HG02798 (cell line): ENCODE measurements at regions not wholly inside any gene's neighbourhood (a gene's known extent, or its start where the extent isn't known, plus 50 kb on each side); places are given as distances from the start of the nearest gene placed in this dataset.

Experiments
- ATAC-seq: cut with Tn5 transposase; IDR thresholded peaks from one replicate; pipeline ENCODE4 v1.9.1; 2021; ENCODE audit warnings: mild to moderate bottlenecking; ENCODE audit not compliant: unreplicated experiment, poor library complexity

DNA sequence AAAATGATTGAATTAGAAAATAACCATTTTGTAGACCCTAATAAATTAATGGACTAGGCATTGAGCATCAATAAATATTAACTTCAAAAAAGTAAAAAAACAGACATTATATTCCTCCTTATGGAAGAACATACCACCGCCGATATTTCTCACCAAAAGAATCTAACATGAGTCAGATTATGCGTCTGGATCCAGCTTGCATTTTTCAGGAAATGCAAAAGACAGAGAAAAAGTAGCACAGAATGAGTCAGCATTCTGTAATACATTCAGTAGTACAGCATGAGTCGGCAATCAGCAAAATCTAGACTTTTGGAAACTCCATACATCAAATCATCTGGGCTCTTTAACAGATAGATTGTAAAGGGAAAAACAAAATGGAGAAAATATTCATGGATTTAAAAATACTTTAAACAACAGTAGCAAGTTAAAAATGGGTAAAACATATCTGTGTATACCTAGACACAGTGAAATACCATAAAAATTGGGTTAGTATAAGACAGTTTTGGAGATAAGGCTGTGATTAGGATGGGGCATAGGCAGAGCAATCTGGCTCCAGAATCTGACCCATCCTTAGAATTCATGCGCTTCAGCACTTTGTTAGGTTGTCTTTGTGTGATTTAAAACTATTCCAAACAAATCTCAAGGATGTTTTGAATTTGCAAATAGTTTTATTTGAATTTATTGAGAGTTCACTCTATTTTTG is 633.0 kb upstream of the FAM241A start:
- no peak for ATAC-seq

DNA sequence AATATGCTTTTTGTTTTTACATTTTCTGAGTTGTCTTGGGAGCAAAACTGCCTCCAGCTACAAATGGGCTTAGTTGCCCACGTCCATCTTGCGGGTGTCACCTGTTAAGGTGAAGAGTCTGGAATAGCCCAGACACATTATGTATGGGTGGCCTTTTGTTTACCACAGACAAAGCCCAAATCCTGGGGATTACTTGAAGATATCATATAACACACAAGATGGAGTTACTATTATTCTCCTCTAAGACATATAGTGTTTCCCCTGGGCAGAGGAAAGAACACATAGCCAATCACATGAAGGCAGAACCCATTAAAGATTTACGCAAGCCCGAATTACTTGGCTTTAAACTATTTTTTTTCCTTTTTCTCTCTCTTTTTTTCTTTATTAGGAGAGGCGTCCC is 625.6 kb upstream of the FAM241A start:
- ATAC-seq, result no peak

GRCh38 chr4:111530446-111530845 is 614.8 kb upstream of the FAM241A start:
- no peak for ATAC-seq

GRCh38 chr4:111535792-111536191 is 609.5 kb upstream of the FAM241A start:
- no peak for ATAC-seq

GRCh38 chr4:111537165-111537564 is 608.1 kb upstream of the FAM241A start:
- ATAC-seq, result no peak

GRCh38 chr4:111537871-111538270 is 607.4 kb upstream of the FAM241A start:
- no peak for ATAC-seq

DNA sequence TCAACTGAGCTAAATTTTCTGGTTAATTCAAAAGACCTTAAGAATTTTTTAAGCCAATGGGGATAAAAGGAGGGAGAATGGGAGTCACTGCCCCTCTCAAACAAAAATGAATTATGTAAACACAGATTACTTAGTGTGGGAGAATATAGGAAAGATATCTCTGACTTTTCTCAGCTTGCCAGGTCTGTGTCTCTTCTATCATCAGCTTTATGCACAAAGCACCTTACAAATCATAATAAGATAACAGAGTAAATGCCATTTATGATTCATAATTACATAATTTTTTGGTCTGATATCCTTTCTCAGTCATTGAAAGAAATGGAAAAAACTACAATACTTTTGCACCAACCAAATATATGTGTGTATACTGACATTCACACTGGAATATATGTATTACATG is 604.6 kb upstream of the FAM241A start:
- ATAC-seq, result no peak

GRCh38 chr4:111542056-111542455 is 603.2 kb upstream of the FAM241A start:
- ATAC-seq, result no peak

DNA sequence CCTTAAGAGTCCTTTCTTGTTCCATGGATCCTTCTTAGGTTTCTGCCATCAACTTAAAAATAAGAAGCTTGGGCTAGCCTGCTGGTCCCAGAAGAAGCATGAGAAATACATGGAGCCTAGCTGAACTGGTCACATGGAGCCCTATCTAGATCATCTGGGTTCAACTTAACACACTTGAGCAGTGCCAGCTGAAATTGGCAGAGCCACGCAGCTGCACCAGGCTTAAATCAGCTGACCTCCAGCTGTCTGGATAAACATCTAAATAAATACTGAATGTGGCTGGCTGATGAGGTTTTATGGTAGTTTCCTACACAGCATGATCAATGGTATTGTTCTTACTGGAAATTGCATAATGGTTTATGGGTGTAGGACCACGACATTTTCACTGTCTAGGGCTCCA is 598.4 kb upstream of the FAM241A start:
- ATAC-seq, result no peak

- ATAC-seq, result no peak
Observed at GRCh38 chr4:111556141-111556781, 589.0 kb upstream of the FAM241A start.

DNA sequence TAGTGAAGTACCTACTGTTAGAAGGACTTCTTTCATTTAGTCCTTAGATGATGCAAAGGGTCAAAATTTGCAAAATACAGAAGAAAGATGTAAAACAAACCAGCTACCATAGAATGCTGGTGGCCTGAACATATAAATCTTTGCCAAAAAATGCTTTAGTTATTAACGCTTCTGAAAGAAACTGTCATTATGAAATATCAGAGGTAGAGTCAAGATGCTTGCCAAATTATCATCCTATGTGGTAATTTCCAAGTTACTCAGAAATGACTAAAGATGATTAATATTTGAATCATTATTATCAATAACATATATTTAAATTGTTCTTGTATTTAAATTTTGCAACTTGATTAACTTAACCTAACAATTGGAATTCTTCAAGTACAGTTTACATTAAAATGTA is 588.4 kb upstream of the FAM241A start:
- ATAC-seq, result no peak

- ATAC-seq, result no peak
Observed at GRCh38 chr4:111562826-111563225, 582.4 kb upstream of the FAM241A start.

DNA sequence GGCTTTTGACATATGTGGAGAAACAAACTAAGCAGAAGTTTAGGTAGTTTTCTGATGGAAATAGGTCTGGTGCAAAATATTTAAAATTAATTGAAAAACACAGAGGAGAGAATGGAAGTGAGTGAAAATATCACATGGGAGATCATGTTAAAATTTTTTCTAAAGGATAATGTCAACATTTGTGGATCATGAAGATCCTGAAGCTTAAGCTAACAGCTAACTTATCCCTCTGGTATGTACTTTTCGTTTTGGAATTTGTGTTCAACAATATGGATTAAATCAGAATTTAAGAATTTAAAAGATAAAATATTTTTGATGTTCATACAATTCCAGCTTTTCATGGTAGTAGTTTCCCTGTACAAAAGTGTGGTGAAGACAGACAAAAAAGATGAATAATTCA is 572.8 kb upstream of the FAM241A start:
- no peak for ATAC-seq

- ATAC-seq, result no peak
Observed at GRCh38 chr4:111573386-111573785, 571.9 kb upstream of the FAM241A start.

DNA sequence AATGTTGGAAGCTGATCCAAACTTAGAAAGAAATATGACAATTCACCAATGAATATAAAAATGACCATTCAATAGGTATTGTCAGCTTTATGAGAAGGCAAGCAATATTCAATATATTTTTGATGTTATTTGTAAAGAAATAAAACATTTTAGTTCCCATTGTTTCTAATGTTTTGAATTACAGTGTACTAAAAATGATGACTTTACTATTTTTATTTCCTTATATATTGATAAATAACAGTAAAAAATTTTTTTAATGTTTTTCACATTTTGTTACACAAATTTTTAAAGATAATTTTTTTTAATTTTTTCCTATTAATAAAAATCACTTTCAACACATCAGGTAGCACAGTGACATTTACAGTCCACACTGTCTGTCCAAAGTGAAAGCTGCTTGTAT is 565.5 kb upstream of the FAM241A start:
- ATAC-seq, result no peak

DNA sequence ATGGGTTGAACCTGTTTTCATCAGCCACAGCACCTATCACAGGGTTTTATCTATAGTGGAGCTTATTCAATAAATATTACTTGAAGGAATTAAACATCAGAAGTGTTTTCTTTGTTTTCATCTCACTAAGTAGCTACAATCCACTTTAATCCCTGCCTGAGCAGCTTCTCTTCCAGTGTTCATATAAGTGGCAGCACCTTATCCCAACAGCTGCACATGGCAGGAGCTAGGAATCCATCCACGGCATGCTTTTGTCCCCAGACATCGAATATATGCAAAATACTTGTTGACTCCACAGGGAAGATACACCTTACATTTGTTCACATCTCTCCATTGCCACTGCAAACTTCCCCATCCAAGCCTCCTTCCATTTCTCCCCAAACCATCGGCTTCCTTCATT is 549.8 kb upstream of the FAM241A start:
- ATAC-seq, result no peak

DNA sequence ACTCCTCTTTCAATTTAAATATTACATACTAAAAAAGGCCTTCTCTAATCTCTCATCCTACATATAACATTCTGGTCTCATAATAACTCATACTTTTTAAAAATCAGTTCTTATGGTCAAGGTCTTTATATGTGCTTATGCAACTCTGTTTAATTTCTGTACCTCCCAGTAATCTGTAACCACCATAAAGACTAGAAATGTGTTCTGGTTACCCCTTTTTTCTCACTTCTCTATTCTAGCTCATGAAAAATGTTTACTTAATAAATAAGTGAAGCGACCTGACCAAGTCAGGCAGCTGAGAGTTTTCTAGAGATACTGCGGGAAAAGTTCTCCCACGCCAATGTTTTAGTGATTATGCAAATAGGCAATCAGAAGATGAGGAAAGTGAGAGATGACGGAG is 548.8 kb upstream of the FAM241A start:
- ATAC-seq, result no peak

DNA sequence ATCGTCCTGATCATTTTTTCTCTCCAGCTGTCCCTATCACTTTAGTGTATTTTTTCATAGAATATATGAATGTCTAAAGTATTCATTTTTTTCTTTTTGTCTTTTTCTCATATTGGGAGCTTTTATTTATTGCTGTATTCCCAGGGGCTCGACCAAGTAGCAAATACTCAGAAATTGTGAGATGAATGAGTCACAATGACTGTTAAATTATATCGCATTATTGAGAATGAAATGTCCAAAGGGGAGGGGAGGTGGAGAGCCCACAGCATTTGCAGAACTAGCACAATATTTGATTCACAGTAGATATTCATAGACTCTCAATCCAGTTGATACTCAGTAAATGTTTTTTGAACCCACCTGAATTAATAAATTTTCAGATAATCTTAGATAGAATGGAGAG is 543.6 kb upstream of the FAM241A start:
- ATAC-seq, result no peak

DNA sequence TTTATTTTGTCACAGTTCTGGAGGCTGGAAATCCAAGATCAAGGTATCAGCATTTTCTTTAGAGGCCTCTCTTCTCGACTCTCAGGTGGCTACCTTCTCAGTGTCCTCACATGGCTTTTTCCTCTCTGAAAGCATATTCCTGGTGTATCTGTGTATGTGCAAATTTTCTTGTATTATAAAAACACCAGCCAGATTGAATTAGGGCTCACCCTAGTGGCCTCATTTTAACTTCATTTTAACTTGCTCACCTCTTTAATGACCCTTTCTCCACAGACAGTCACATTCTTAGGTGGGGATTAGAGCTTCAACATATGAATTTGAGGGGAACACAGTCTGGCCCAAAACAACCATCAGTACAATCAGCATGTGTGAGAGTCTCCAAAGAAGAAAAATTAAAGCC is 542.4 kb upstream of the FAM241A start:
- ATAC-seq, result no peak

DNA sequence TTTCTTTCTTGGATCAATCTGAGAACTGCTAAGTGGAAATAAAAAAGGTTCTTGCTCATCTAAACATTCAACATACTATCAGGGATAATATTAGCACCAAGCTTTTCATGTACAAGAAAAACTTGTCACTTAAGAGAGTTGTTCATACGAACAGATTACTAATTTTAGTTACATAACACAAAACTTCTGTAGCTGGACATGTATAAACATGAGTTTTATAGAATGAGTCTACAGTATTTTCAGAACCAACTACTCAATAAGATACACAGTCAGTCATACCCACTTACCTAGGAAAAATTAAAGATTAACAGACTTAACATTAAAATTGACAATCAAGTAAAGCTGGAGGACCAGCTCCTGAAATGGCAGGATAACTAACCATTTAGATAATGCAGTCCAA is 540.1 kb upstream of the FAM241A start:
- ATAC-seq, result no peak

DNA sequence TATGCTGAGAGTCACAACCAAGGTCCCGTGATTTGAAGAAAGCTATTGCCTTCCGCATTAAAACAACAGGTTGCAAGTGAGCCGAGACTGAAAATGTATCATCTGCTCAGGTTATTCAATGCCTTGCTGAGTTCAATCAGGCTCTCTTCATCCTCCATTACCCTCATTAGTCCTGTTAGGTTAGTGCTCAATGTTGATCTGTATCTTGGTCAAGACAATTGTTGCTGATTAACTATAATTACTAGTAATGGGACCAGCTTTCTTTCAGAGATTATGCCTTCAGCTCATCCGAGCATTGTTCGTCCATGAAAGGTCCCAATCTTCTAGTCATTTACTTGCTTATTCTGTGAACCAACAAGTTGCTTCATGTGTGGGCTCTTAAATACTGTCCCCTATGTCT is 534.6 kb upstream of the FAM241A start:
- no peak for ATAC-seq

- ATAC-seq, result no peak
Observed at GRCh38 chr4:111618908-111619307, 526.3 kb upstream of the FAM241A start.
